Astrocyte of the cerebellum (primary cell): ENCODE measurements at regions not wholly inside any gene's neighbourhood (a gene's known extent, or its start where the extent isn't known, plus 50 kb on each side); places are given as distances from the start of the nearest gene placed in this dataset.

Source experiments
- DNase-seq: peaks from one replicate; pipeline ENCODE4 v3.0.0-alpha.2; 2011; ENCODE audit warnings: low read depth
- H3K4me3 ChIP-seq: 2 replicates; pipeline ENCODE4 v1.5.1; 2011; ENCODE audit warnings: mild to moderate bottlenecking, low read depth, low read length, moderate library complexity
- in situ Hi-C: cut with HindIII; loops from 2 replicates; pipeline ENCODE4 v1.10.0; 2017; ENCODE audit warnings: low sequenced_read_pairs
- TF ChIP-seq, protein P1 (sequence below): IDR thresholded peaks from 2 replicates; pipeline ENCODE4 v1.5.1; 2012; ENCODE audit warnings: low read length, low read depth, moderate library complexity, mild to moderate bottlenecking; ENCODE audit errors: missing control alignments

DNA sequence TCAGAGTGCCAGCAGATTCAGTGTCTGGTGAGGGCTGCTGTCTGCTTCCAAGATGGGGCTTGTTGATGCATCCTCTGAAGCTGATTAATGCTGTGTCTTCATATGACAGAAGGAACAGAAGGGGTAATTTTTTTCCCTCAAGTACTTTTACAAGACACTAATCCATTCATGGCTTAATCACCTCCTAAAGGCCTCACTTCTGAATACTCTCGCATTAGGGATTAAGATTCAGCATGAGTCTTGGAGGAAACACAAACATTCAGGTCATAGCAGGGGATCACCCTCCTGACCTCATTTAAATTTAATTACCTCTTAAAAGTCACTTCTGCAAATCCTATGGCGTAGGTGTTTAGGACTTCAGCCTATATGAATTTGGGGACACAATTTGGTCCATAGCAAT is 1145.5 kb upstream of the PCDH10 start:
- no peak for DNase-seq
- in situ Hi-C loops = no loop called here
- no peak overlapping the region for H3K4me3 ChIP-seq
- TF ChIP-seq, protein P1, sequence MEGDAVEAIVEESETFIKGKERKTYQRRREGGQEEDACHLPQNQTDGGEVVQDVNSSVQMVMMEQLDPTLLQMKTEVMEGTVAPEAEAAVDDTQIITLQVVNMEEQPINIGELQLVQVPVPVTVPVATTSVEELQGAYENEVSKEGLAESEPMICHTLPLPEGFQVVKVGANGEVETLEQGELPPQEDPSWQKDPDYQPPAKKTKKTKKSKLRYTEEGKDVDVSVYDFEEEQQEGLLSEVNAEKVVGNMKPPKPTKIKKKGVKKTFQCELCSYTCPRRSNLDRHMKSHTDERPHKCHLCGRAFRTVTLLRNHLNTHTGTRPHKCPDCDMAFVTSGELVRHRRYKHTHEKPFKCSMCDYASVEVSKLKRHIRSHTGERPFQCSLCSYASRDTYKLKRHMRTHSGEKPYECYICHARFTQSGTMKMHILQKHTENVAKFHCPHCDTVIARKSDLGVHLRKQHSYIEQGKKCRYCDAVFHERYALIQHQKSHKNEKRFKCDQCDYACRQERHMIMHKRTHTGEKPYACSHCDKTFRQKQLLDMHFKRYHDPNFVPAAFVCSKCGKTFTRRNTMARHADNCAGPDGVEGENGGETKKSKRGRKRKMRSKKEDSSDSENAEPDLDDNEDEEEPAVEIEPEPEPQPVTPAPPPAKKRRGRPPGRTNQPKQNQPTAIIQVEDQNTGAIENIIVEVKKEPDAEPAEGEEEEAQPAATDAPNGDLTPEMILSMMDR = no peak

DNA sequence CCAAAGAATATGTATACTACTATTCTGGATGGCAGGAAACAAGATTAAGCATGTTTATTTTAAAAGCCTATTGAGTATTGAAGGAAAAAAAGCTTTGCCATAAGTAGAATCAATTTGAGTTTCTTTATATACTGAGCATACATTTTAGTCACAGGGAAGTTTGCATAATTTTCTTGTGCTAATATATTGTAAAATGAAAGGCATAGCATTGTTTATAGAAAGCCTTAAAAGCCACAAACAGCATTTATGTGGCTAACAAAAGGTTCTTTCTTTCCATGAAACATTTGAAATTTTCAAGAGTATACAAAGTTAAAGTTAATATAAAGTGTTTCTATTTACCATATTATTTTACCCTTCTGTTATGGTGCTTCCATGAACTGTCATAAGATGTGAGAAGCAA is 1133.8 kb upstream of the PCDH10 start:
- H3K4me3 ChIP-seq = no peak overlapping the region
- TF ChIP-seq, protein P1 = no peak
- in situ Hi-C loops = no loop called here
- DNase-seq = no peak

DNA sequence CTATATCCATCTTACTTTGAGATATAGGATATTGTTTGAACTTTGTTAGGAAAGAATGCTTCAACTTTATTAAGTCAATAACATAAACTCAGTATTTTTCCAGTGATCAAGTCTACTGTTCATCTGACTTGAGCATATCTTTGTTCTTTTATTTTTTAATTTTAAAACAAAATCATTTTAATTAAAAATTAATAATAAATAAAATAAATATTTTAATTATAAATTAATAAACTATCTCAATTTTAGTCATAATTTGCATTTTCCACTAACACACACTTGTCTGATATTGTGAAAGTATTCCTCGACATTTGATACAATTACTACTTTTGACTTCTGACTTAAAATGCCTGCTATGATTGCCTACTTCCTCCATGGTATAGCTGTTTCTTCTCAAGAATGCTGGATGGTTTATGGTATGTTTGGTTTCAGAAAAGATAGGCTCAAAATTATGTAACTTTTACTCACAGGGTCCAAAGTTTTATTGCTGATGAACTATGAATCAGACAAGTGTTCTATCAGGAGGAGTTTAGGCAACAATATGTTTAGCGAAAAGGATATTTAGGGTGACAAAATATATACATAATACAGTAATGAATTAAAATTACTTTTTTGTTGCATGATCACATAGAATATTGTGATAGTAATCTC is 1132.3 kb upstream of the PCDH10 start:
- in situ Hi-C loops = no loop called here
- H3K4me3 ChIP-seq = no peak overlapping the region
- TF ChIP-seq, protein P1 = no peak
- DNase-seq = no peak

DNA sequence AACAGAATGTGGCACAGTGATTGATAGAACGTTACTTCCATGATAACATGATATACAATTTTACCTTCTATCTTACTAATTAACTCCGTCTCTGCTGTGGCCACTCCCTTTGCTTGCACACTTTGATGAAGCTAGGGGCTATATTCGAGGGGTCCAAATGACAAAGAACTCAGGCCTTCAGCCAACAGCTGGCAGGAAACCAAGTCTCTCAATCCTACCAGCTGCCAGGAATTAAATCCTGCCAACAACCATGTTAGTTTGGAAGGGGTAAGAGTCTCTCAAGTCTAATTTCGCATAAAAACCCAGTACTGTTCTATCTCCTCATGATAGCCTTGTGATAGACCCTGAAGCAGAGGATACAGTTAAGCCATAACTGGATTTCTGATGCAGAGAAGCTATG is 1122.9 kb upstream of the PCDH10 start:
- in situ Hi-C loops = no loop called here
- TF ChIP-seq, protein P1 = no peak
- no peak for DNase-seq
- no peak overlapping the region for H3K4me3 ChIP-seq

DNA sequence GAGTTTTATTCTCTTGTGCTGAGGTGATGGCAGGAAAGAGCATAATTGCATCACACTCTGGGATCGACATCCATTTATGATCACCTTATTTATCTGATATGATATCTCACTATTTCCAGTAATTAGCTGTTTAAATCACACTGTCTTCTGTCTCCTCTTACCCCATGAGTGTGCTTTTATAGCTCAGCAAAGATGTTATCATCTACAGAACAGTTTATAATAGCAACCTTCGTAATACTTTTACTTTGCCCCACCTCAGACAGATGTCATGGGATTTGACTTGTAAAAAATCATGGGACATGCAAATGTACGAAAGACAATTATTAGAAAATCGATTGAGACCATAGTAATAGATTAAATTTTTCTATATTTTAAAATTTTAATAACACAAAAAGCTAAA is 1122.3 kb upstream of the PCDH10 start:
- TF ChIP-seq, protein P1 = no peak
- no peak for DNase-seq
- H3K4me3 ChIP-seq = no peak overlapping the region
- in situ Hi-C loops = no loop called here

DNA sequence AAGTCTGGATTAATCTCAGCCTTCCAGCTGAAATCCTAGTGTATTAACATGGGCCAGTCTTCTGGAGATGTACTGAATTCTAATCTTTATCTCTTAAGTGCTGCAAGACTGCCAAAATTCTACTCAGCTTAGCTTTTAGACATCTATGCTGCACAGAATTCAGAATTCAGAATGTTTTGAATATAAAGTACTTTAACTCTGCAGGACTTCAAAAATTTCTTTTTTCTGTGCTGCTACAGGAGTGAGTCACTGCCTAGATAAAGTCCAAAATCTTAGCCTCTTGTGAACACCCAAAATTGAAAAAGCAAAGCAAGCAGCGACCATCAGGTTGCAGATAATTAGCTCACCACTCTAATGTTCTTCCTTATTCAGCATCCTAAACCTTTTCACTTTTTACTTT is 1092.6 kb upstream of the PCDH10 start:
- in situ Hi-C loops = no loop called here
- TF ChIP-seq, protein P1 = no peak
- no peak overlapping the region for H3K4me3 ChIP-seq
- peak; percentile 12 for DNase-seq
